ENCODE measurements at regions not wholly inside any gene's neighbourhood (a gene's known extent, or its start where the extent isn't known, plus 50 kb on each side); places are given as distances from the start of the nearest gene placed in this dataset.

DNA sequence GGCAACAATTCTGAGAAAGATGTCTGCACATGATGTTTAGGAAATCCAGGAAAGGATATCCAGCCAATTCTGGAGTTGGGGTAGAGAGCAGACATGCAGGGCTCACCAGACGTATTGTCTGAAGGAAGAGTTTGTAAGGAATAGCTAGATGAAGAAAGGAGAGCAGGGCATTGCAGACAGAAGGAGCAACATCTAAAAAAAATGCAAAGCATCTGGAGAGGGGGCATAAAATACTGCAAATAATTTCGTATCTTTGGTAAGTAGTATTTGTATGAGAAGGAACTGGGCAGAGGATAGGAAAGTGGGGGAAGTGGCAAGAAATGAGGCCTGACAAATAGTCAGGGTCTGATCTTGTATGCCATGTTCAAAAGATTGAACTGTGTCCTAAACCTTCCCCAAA lies 74.8 kb downstream of the MACIR start:
- no peaks in the 10 kb centered on the region for H3K36me3 ChIP-seq (ENCODE audit: control insufficient read depth, insufficient read depth, low read length)
- Mint-ChIP-seq H3K27me3 (ENCODE audit: low read depth in 2 of 2) (no peaks in the 10 kb centered on the region), H3K27ac (no peak overlapping the region), H3K4me3 (no peak overlapping the region), H3K36me3 (no peaks in the 10 kb centered on the region), H3K9me3 (no peaks in the 10 kb centered on the region), H3K4me1 (no peaks in the 10 kb centered on the region)
- ATAC-seq (no peak), DNase-seq (no peak)
- H3K4me3 ChIP-seq (ENCODE audit: low read length) = no peak overlapping the region
- WGBS (ENCODE audit: insufficient coverage) = 85% methylated on average over 2 of the region's 2 CpGs
- no peak overlapping the region for H3K27ac ChIP-seq (ENCODE audit: low read length)
- H3K4me1 ChIP-seq (ENCODE audit: control insufficient read depth, insufficient read depth, low read length) = no peaks in the 10 kb centered on the region
- TF ChIP-seq, protein P1, sequence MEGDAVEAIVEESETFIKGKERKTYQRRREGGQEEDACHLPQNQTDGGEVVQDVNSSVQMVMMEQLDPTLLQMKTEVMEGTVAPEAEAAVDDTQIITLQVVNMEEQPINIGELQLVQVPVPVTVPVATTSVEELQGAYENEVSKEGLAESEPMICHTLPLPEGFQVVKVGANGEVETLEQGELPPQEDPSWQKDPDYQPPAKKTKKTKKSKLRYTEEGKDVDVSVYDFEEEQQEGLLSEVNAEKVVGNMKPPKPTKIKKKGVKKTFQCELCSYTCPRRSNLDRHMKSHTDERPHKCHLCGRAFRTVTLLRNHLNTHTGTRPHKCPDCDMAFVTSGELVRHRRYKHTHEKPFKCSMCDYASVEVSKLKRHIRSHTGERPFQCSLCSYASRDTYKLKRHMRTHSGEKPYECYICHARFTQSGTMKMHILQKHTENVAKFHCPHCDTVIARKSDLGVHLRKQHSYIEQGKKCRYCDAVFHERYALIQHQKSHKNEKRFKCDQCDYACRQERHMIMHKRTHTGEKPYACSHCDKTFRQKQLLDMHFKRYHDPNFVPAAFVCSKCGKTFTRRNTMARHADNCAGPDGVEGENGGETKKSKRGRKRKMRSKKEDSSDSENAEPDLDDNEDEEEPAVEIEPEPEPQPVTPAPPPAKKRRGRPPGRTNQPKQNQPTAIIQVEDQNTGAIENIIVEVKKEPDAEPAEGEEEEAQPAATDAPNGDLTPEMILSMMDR (IDR thresholded peaks at IDR 0.05) = no peak
- intact Hi-C loops (cut with micrococcal nuclease) = no loop called here
- no peaks in the 10 kb centered on the region for H3K27me3 ChIP-seq (ENCODE audit: control insufficient read depth, insufficient read depth, low read length)
- H3K9me3 ChIP-seq (ENCODE audit: control insufficient read depth, insufficient read depth, low read length) = no peaks in the 10 kb centered on the region

DNA sequence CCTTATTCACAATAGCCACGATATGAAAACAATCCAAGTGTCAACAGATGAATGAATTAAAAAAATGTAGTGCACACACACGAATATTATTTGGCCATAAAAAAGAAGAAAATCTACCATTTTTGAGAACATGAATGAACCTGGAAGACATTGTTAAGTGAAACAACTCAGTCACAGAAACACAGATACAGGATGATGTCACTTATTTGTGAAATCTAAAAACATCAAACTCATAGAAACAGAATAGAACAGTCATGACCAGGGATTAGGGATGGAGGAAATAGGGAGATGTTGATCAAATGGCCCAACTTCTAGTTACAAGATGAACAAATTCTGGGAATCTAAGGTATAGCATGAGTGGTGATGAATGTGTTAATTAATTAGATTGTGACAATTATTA lies 72.3 kb downstream of the MACIR start:
- intact Hi-C loops (cut with micrococcal nuclease) = no loop called here
- WGBS (ENCODE audit: insufficient coverage) = 96% methylated on average over 2 of the region's 2 CpGs
- Histone ChIP-seq H3K9me3 (ENCODE audit: control insufficient read depth, insufficient read depth, low read length) (no peaks in the 10 kb centered on the region), H3K4me3 (ENCODE audit: low read length) (no peak overlapping the region), H3K27ac (ENCODE audit: low read length) (no peak overlapping the region), H3K27me3 (ENCODE audit: control insufficient read depth, insufficient read depth, low read length) (no peaks in the 10 kb centered on the region), H3K36me3 (ENCODE audit: control insufficient read depth, insufficient read depth, low read length) (no peaks in the 10 kb centered on the region), H3K4me1 (ENCODE audit: control insufficient read depth, insufficient read depth, low read length) (no peaks in the 10 kb centered on the region)
- no peaks in the 10 kb centered on the region for H3K36me3 Mint-ChIP-seq
- H3K4me3 Mint-ChIP-seq = no peak overlapping the region
- no peak overlapping the region for H3K27ac Mint-ChIP-seq
- ATAC-seq (no peak), DNase-seq (no peak)
- H3K27me3 Mint-ChIP-seq (ENCODE audit: low read depth in 2 of 2) = peaks cover 3 to 7% of the 10 kb centered on the region in 2 donors
- H3K9me3 Mint-ChIP-seq = no peaks in the 10 kb centered on the region
- TF ChIP-seq, protein P1 (IDR thresholded peaks at IDR 0.05) = no peak
- no peaks in the 10 kb centered on the region for H3K4me1 Mint-ChIP-seq

All from natural killer cell (primary cell).